ENCODE measurements at regions not wholly inside any gene's neighbourhood (a gene's known extent, or its start where the extent isn't known, plus 50 kb on each side); places are given as distances from the start of the nearest gene placed in this dataset.
"Not testable (repeated sequence)": the region's sequence is repeated elsewhere in the genome, so short reads cannot be mapped to it uniquely, and the experiment has no call there.

- not testable (repeated sequence) for H3K27me3 ChIP-seq (ENCODE audit: control insufficient read depth in 3 of 3, insufficient read depth in 3 of 3, low read length in 3 of 3); FAIRE-seq; H3K9me3 ChIP-seq (ENCODE audit: control insufficient read depth in 2 of 2, insufficient read depth in 1 of 2, low read depth in 1 of 2, low read length in 1 of 2); H3K4me1 ChIP-seq (ENCODE audit: control insufficient read depth in 3 of 3, insufficient read depth in 2 of 3, low read depth in 1 of 3, low read length in 2 of 3); H3K27ac ChIP-seq (ENCODE audit: low read depth in 1 of 3, low read length in 2 of 3); H3K4me3 ChIP-seq (ENCODE audit: low read depth in 1 of 3, low read length in 3 of 3); H3K36me3 ChIP-seq (ENCODE audit: control insufficient read depth in 3 of 3, insufficient read depth in 2 of 3, low read depth in 1 of 3, low read length in 3 of 3); DNase-seq
- WGBS, 3 donors: no CpG with 5 or more reads among the region's 1 CpG
Observed at GRCh38 chr9:40169204-40169603, 813.7 kb downstream of the SPATA31A1 start.

DNA sequence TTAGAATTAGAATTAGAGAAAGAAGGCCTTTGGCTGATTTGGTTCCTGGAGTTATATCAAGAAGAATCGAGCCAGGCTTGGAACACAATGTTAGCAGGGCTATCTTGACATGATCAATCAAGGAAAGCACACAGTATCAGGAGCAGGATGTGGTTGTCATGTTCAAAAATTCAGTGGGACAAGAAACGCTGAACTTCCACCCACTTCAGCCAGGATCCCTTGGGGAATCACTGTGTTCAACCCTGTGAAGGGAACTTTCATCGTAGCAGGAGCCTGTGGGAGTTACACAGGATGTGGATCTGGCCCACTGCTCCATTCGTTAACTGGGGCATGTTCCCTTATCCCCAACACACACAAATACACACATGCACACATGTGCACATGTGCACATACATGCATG lies 817.8 kb downstream of the SPATA31A1 start:
- not testable (repeated sequence) for H3K27me3 ChIP-seq (ENCODE audit: control insufficient read depth in 3 of 3, insufficient read depth in 3 of 3, low read length in 3 of 3); H3K27ac ChIP-seq (ENCODE audit: low read depth in 1 of 3, low read length in 2 of 3); DNase-seq; H3K9me3 ChIP-seq (ENCODE audit: control insufficient read depth in 2 of 2, insufficient read depth in 1 of 2, low read depth in 1 of 2, low read length in 1 of 2); FAIRE-seq; H3K4me3 ChIP-seq (ENCODE audit: low read depth in 1 of 3, low read length in 3 of 3); H3K36me3 ChIP-seq (ENCODE audit: control insufficient read depth in 3 of 3, insufficient read depth in 2 of 3, low read depth in 1 of 3, low read length in 3 of 3); H3K4me1 ChIP-seq (ENCODE audit: control insufficient read depth in 3 of 3, insufficient read depth in 2 of 3, low read depth in 1 of 3, low read length in 2 of 3)
- WGBS, 3 donors: 91% methylated on average over 1 of the region's 4 CpGs; no CpG with 5 or more reads in 2 of the 3 donors

GRCh38 chr9:40174035-40174434 lies 818.6 kb downstream of the SPATA31A1 start:
- 60 to 77% methylated on average over 1 of the region's 4 CpGs; no CpG with 5 or more reads in 1 of the 3 donors for WGBS, 3 donors
- FAIRE-seq: not testable (repeated sequence)

DNA sequence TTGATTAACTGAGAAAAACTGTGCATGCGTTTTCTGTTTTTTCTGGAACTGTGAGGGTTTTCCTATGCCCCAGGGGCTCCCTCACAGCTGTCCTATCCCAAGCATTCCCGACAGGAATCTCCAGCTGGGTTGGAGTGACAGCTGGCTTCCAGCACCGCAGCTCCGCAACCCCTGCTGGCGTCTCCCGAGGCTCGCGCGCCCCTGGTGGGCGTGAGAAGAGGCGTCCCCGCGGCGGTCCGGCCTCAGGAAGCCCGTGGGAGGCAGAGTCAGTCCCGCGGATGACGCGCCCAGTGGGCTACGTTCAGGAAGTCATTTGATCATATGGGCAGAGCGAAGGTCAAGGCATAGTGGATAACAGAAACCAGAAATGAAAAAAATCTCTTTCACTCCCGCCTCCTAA lies 821.9 kb downstream of the SPATA31A1 start:
- not testable (repeated sequence) for H3K9me3 ChIP-seq (ENCODE audit: control insufficient read depth in 2 of 2, insufficient read depth in 1 of 2, low read depth in 1 of 2, low read length in 1 of 2); H3K4me1 ChIP-seq (ENCODE audit: control insufficient read depth in 3 of 3, insufficient read depth in 2 of 3, low read depth in 1 of 3, low read length in 2 of 3); H3K27me3 ChIP-seq (ENCODE audit: control insufficient read depth in 3 of 3, insufficient read depth in 3 of 3, low read length in 3 of 3); H3K4me3 ChIP-seq (ENCODE audit: low read depth in 1 of 3, low read length in 3 of 3); FAIRE-seq; H3K27ac ChIP-seq (ENCODE audit: low read depth in 1 of 3, low read length in 2 of 3); H3K36me3 ChIP-seq (ENCODE audit: control insufficient read depth in 3 of 3, insufficient read depth in 2 of 3, low read depth in 1 of 3, low read length in 3 of 3); DNase-seq
- WGBS, 3 donors: 32 to 62% (median 48%) methylated on average over 2 to 19 of the region's 23 CpGs

More at GRCh38 chr9:40174035-40174434, 818.6 kb downstream of the SPATA31A1 start:
- not testable (repeated sequence) for H3K9me3 ChIP-seq (ENCODE audit: control insufficient read depth in 2 of 2, insufficient read depth in 1 of 2, low read depth in 1 of 2, low read length in 1 of 2); H3K36me3 ChIP-seq (ENCODE audit: control insufficient read depth in 3 of 3, insufficient read depth in 2 of 3, low read depth in 1 of 3, low read length in 3 of 3); H3K4me1 ChIP-seq (ENCODE audit: control insufficient read depth in 3 of 3, insufficient read depth in 2 of 3, low read depth in 1 of 3, low read length in 2 of 3); H3K4me3 ChIP-seq (ENCODE audit: low read depth in 1 of 3, low read length in 3 of 3); DNase-seq; H3K27ac ChIP-seq (ENCODE audit: low read depth in 1 of 3, low read length in 2 of 3); H3K27me3 ChIP-seq (ENCODE audit: control insufficient read depth in 3 of 3, insufficient read depth in 3 of 3, low read length in 3 of 3)

DNA sequence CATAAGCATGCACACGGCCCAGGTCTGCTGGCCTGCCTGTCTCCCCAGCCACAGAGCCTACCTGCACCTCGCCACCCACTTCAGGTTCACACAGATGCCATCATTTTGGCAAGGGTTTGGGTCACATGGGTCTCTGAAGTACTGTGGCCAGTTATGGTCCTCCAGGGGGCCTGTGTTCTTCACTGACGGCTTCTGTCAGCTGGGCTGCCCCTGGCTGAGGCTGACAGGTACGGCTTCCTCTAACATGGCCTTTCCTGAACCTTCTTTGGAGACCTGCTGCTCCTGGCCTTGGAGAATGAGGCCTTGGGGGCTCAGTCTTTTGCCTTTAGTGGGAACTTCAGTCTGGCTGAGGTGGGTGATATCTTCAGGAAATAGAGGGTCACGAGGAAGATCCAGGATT lies 835.9 kb downstream of the SPATA31A1 start:
- H3K9me3 ChIP-seq (ENCODE audit: control insufficient read depth in 2 of 2, insufficient read depth in 1 of 2, low read depth in 1 of 2, low read length in 1 of 2); H3K27me3 ChIP-seq (ENCODE audit: control insufficient read depth in 3 of 3, insufficient read depth in 3 of 3, low read length in 3 of 3); DNase-seq; FAIRE-seq; H3K36me3 ChIP-seq (ENCODE audit: control insufficient read depth in 3 of 3, insufficient read depth in 2 of 3, low read depth in 1 of 3, low read length in 3 of 3); H3K4me1 ChIP-seq (ENCODE audit: control insufficient read depth in 3 of 3, insufficient read depth in 2 of 3, low read depth in 1 of 3, low read length in 2 of 3); H3K27ac ChIP-seq (ENCODE audit: low read depth in 1 of 3, low read length in 2 of 3); H3K4me3 ChIP-seq (ENCODE audit: low read depth in 1 of 3, low read length in 3 of 3): not testable (repeated sequence)
- WGBS, 3 donors: 69 to 73% (median 71%) methylated on average over 2 of the region's 5 CpGs

DNA sequence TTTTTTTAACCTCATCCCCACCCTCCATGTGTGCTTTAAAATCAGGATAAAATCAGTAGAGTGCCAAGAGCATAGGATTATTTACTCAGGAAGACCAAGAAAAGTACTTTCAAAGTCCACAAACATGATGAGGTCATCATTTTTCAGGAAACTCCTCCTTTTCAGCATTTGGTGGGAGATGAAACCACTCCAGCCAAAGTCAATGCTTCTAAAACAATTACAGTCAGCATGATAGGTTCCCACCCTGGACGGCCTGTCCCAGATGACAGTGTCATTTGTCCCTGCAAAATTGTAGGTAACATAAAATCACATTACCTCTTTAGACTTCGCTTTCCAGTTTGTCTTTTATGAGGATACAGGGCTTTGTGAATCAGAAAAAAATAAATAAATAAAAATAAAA lies 836.7 kb downstream of the SPATA31A1 start:
- 69 to 83% (median 75%) methylated on average over 1 of the region's 2 CpGs for WGBS, 3 donors
- H3K36me3 ChIP-seq (ENCODE audit: control insufficient read depth in 3 of 3, insufficient read depth in 2 of 3, low read depth in 1 of 3, low read length in 3 of 3); FAIRE-seq; H3K27me3 ChIP-seq (ENCODE audit: control insufficient read depth in 3 of 3, insufficient read depth in 3 of 3, low read length in 3 of 3); H3K4me1 ChIP-seq (ENCODE audit: control insufficient read depth in 3 of 3, insufficient read depth in 2 of 3, low read depth in 1 of 3, low read length in 2 of 3); H3K27ac ChIP-seq (ENCODE audit: low read depth in 1 of 3, low read length in 2 of 3); DNase-seq; H3K9me3 ChIP-seq (ENCODE audit: control insufficient read depth in 2 of 2, insufficient read depth in 1 of 2, low read depth in 1 of 2, low read length in 1 of 2); H3K4me3 ChIP-seq (ENCODE audit: low read depth in 1 of 3, low read length in 3 of 3): not testable (repeated sequence)

DNA sequence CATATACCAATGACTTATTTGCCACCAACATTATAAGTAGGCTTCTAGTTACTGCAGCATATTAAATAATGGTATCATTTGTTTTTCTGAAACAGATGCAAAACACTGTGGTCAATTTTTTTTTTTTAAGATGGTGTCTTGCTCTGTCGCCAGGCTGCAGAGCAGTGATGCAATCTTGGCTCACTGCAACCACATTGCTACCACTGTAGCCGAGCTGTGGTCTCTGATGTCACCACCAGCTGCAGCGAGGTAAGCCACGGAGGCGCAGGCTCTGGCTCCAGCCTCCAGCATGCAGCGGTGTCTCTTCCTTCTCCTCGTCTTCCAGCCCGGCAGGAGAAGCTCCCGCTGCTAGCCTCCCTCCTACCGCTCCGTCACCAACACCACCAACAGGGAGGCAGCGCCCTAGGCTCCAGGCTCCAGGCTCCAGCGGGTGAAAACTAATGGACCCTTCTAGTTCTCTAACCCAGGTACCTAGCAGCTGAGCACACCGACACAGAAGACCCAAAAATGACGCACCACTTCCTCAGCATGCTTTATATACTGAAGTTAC lies 840.8 kb downstream of the SPATA31A1 start:
- not testable (repeated sequence) for H3K9me3 ChIP-seq (ENCODE audit: control insufficient read depth in 2 of 2, insufficient read depth in 1 of 2, low read depth in 1 of 2, low read length in 1 of 2); DNase-seq; FAIRE-seq; H3K4me3 ChIP-seq (ENCODE audit: low read depth in 1 of 3, low read length in 3 of 3); H3K4me1 ChIP-seq (ENCODE audit: control insufficient read depth in 3 of 3, insufficient read depth in 2 of 3, low read depth in 1 of 3, low read length in 2 of 3); H3K36me3 ChIP-seq (ENCODE audit: control insufficient read depth in 3 of 3, insufficient read depth in 2 of 3, low read depth in 1 of 3, low read length in 3 of 3); H3K27me3 ChIP-seq (ENCODE audit: control insufficient read depth in 3 of 3, insufficient read depth in 3 of 3, low read length in 3 of 3); H3K27ac ChIP-seq (ENCODE audit: low read depth in 1 of 3, low read length in 2 of 3)
- WGBS, 3 donors: 79 to 90% (median 79%) methylated on average over 8 to 14 of the region's 15 CpGs

DNA sequence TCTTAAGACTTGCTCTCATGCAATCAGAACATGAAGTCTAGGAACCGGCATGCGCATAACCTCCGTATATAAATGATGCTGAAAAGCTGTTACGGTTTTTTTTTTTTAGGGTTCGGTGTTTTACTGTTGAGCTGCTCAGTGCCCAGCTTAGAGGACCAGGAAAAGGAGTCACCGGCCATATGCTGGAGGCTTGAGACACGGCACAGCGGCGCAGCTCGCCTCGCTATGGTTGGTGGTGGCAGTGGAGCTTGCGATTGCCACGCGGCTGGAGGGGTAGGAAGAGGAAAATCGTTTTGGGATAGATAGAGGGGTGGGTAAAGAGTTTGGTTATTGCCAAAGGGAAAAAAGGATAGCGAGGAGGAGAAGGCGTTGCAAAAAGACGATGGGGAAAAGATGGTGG lies 841.3 kb downstream of the SPATA31A1 start:
- not testable (repeated sequence) for FAIRE-seq; H3K27me3 ChIP-seq (ENCODE audit: control insufficient read depth in 3 of 3, insufficient read depth in 3 of 3, low read length in 3 of 3); H3K4me3 ChIP-seq (ENCODE audit: low read depth in 1 of 3, low read length in 3 of 3); H3K9me3 ChIP-seq (ENCODE audit: control insufficient read depth in 2 of 2, insufficient read depth in 1 of 2, low read depth in 1 of 2, low read length in 1 of 2); H3K27ac ChIP-seq (ENCODE audit: low read depth in 1 of 3, low read length in 2 of 3); DNase-seq; H3K36me3 ChIP-seq (ENCODE audit: control insufficient read depth in 3 of 3, insufficient read depth in 2 of 3, low read depth in 1 of 3, low read length in 3 of 3); H3K4me1 ChIP-seq (ENCODE audit: control insufficient read depth in 3 of 3, insufficient read depth in 2 of 3, low read depth in 1 of 3, low read length in 2 of 3)
- WGBS, 3 donors: 90 to 93% (median 93%) methylated on average over 7 to 11 of the region's 18 CpGs

DNA sequence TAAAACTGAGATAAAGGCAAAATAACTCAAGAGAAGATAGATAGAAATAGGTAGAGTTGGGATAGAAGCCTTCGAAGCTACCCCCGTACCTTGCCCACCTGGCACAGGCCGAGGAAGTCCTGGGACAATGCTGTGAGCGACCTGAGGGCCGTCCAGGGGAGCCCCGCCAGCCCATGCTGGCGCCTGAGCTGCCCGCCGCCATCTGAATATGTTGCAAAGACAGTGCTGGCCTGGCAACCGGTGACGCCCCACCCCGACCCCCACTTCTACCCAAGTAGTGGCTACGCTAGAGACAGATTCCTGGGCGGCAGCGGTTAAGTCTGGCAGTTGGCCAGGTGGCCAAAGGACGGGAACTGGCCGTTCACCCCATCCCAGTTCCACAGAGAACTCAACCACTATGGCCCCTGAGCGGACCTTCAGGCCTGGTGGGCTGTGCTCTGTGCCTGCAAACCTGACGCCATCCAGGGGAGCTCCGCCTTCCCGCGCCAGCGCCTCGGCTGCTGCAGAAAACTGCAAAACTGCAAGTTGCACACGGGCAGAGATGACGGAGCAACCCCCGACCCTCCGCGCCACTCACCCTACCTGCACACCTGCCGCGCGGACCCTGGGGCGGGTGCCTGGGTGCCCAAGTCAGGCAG lies 866.2 kb downstream of the SPATA31A1 start:
- H3K36me3 ChIP-seq (ENCODE audit: control insufficient read depth in 3 of 3, insufficient read depth in 2 of 3, low read depth in 1 of 3, low read length in 3 of 3); FAIRE-seq; DNase-seq; H3K27ac ChIP-seq (ENCODE audit: low read depth in 1 of 3, low read length in 2 of 3); H3K4me3 ChIP-seq (ENCODE audit: low read depth in 1 of 3, low read length in 3 of 3); H3K9me3 ChIP-seq (ENCODE audit: control insufficient read depth in 2 of 2, insufficient read depth in 1 of 2, low read depth in 1 of 2, low read length in 1 of 2); H3K4me1 ChIP-seq (ENCODE audit: control insufficient read depth in 3 of 3, insufficient read depth in 2 of 3, low read depth in 1 of 3, low read length in 2 of 3); H3K27me3 ChIP-seq (ENCODE audit: control insufficient read depth in 3 of 3, insufficient read depth in 3 of 3, low read length in 3 of 3): not testable (repeated sequence)
- WGBS, 3 donors: 48 to 70% (median 68%) methylated on average over 11 to 22 of the region's 33 CpGs

Measured in small intestine (tissue), 7 donors.